Superior temporal gyrus (tissue), 1 donor: ENCODE measurements at regions not wholly inside any gene's neighbourhood (a gene's known extent, or its start where the extent isn't known, plus 50 kb on each side); places are given as distances from the start of the nearest gene placed in this dataset.
"Not testable (repeated sequence)": the region's sequence is repeated elsewhere in the genome, so short reads cannot be mapped to it uniquely, and the experiment has no call there.

Experiments used
- DNase-seq: peaks from one replicate; pipeline ENCODE4 v3.0.0-alpha.2; 2016; ENCODE audit errors: extremely low spot score

DNA sequence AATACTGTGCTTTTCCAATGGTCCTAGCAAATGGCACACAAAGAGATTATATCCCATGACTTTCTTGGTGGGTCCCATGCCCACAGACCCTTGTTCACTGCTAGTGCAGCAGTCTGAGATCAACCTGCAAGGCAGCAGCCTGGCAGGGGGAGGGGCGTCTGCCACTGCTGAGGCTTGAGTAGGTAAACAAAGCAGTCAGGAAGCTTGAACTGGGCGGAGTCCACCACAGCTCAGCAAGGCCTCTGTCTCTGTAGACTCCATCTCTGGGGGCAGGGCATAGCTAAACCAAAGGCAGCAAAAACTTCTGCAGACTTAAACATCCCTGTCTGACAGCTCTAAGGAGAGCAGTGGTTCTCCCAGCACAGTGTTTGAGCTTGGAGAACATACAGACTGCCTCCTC, 82.9 kb downstream of the ZNF737 start:
- DNase-seq = no peak

DNA sequence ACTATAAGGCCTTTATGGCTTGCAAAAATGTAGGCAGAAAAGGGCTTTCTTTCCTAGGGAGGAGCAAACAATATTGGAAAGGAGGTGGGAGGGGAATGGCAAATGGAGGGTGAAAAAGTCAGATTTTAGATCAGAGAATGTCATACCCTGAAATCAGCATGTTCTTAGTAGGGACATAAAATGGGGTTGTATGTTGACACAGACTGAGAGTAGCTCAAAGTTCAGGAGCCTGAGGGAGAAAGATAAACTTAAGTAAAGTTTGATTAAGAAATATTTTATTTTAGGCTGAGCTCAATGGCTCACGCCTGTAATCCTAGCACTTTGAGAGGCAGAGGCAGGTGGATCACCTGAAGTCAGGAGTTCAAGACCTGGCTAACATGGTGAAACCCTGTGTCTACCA, 83.8 kb downstream of the ZNF737 start:
- DNase-seq = no peak

DNA sequence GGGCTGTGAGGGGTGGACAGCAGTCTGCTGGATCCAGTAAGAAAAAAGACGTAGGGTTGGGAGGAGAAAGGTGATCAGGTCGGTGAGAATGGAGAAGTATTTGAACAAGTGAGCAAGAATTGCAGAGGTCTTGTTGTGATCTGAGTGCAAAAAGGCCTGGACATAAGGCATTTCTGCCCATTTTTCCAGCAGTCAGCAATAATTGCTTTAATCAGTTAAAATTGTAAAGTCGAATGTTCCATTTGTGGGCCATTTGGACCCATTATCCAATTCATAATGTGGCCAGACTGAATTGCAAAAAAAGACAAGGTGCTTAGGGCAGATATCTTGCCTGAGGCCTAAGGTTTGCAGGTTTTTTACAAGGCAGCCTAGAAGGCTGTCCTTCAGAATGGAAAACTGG, 86.1 kb downstream of the ZNF737 start:
- DNase-seq = no peak

GRCh38 chr19:20478936-20479335, 86.6 kb downstream of the ZNF737 start:
- DNase-seq = no peak

DNA sequence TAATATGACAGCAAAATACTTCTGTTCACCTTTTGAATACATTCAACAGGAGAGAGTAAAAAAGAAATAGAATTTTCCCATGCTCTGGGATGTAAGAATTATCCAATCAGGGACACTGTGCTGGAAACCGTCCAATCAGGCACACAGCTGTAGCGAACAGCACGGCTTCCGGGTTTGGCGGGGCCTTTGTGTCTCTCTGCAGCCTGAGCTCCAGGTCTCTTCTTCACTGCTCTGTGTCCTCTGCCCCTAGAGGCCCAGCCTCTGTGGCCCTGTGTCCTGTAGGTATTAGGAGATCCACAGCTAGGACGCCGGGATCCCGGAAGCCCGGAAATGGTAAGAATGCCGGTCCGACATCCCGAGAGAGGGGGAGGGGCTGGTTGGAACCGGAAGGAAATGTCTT, 92.7 kb downstream of the ZNF737 start:
- DNase-seq = no peak

DNA sequence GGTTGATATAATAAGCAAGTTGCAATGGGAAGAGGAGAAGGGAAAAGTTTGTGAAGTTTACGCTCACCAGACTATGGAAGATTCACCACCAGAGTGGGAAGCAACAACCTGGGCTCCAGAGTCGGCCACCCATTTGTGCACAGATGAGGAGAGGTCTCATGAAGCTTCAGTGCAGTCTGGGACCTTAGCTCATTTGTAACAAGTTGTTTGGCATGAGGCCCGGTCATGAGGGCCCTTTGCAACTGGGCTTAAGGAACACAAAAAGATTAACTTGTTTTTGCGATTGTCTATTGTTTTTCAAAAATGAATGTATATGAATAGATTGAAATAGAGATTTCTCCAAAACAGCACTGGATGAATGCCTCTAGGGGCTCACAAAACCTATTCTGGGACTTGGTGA, 94.2 kb downstream of the ZNF737 start:
- no peak for DNase-seq

- no peak for DNase-seq
Measured at GRCh38 chr19:20470345-20471135, 95.0 kb downstream of the ZNF737 start.

- not testable (repeated sequence) for DNase-seq
Measured at GRCh38 chr19:20466638-20466990, 99.0 kb downstream of the ZNF737 start.

GRCh38 chr19:20465922-20466637, 99.5 kb downstream of the ZNF737 start:
- DNase-seq = not testable (repeated sequence)

DNA sequence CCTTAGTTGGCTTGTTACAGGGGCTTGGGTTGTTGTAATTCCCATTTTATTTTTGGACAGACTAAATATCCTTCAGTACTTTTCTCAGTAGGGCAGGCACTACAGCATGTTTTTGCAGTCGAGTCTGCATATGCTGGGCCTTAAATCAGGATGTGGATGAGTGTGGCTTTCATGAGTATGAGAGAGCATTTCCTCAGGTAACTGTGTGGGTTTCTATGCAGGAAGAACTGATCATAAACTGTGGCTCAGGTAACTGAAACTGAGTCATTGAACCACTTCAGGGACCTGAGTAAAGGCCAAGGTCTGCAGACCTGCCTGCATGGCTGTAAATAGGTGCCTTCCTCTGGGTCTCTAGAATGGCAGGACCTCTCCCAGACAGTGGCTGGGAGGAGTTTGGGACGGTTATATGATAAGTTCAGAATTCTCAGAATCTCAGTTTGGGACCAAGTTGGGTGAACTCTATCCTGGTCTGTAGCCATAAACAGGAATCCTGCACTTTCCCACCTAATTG, 112.1 kb downstream of the ZNF737 start:
- no peak for DNase-seq

- no peak for DNase-seq
Measured at GRCh38 chr19:20444202-20444885, 121.2 kb downstream of the ZNF737 start.

DNA sequence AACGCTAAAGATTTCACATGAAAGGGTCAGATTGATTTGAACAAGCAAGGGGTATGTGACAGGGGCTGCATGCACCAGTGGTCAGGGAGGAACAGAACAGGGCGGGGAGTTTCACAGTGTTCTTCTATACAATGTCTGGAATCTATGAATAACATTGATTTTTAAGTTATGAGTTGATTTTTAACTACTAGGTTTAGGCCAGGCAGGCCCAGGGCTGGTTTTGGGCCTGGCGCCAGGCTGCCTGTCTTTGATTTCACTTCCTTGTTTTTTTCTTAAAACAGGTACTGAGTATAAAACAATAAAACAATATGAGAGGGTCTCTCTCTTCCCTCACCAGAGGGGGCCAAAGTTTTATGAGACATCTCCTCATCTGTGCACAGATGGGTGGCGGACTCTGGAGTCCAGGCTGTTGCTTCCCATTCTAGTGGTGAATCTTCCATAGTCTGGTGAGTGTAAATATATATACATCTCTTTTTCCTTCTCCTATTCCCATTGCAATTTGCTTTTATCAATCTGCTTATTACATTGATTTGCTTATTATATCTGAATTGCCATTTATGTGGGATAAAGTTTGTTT, 133.2 kb downstream of the ZNF737 start:
- DNase-seq = not testable (repeated sequence)

DNA sequence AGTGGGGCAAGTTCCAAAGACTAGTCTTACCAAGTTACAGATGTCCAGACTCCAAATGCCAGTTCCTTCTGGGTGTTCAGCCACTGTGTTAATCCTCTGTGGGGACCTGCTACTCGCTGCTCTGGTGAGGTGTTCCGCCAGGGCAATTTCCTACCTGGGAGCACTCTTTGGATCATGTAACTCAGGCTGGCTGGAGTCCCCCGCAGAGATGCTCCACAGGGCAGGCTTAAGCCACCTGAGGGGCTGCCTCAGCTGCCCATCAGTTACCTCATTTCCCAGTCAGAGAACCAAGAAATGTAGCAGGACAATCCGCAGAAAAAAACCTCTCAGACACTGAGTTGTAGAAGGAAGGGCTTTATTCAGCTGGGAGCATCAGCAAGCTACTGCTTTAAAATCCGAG, 133.8 kb downstream of the ZNF737 start:
- no peak for DNase-seq

- peak; percentile 52 for DNase-seq
Measured at GRCh38 chr19:20423381-20424197, 142.0 kb downstream of the ZNF737 start.

- peak; percentile 18 for DNase-seq
Measured at GRCh38 chr19:20422216-20423205, 143.1 kb downstream of the ZNF737 start.

GRCh38 chr19:20416661-20417060, 148.9 kb downstream of the ZNF737 start:
- DNase-seq = no peak

GRCh38 chr19:20414120-20414519, 151.5 kb downstream of the ZNF737 start:
- no peak for DNase-seq

- DNase-seq = no peak
Measured at GRCh38 chr19:20413705-20414104, 151.9 kb downstream of the ZNF737 start.

DNA sequence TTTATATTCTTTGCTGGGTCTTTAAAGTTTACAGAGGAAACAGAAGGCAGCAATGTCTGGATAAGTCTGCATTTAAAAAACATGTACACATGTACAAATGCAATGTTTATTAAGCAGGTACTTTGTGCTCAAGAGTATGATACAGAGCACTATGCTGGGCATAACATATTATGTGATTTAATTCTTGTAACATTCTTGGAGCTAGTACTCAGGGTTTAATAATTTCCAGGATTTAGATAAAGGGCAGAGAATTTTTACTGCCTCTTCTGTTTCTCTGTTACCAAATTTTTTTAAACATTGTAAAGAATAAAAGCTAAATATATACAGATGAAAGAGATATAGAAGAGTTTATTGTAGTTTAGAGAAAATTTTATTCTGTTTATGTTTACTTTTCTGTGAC, 152.7 kb downstream of the ZNF737 start:
- no peak for DNase-seq

- DNase-seq = no peak
Measured at GRCh38 chr19:20397292-20397691, 168.3 kb downstream of the ZNF737 start.
